WTC11 (cell line): ENCODE measurements at regions not wholly inside any gene's neighbourhood (a gene's known extent, or its start where the extent isn't known, plus 50 kb on each side); places are given as distances from the start of the nearest gene placed in this dataset.

ENCODE experiments used
- ATAC-seq: fragments of 200-7000 bp; cut with Tn5 transposase; 2 replicates; pipeline ENCODE4 v1.10.0; 2021; ENCODE audit warnings: mild to moderate bottlenecking, moderate library complexity
- CTCF ChIA-PET: fragments of 300-600 bp; sonication (Branson Sonifier 250); formaldehyde crosslinking; loops from one replicate; lab custom pipeline; 2021; ENCODE audit warnings: antibody characterized with exemption; lab: Charles Lee
- POLR2A ChIA-PET: fragments of 350-600 bp; sonication (Branson Sonifier 250); formaldehyde crosslinking; loops from one replicate; lab custom pipeline; 2021; ENCODE audit warnings: antibody characterized with exemption; lab: Charles Lee
- DNase-seq: peaks from one replicate; pipeline ENCODE4 v3.0.0; 2021; ENCODE audit warnings: low spot score
- H3K27ac Mint-ChIP-seq: 2 replicates; pipeline ENCODE4 v1.8.0; 2021; ENCODE audit warnings: mixed read lengths
- H3K27me3 Mint-ChIP-seq: 2 replicates; pipeline ENCODE4 v1.8.0; 2021; ENCODE audit warnings: low read depth, mild to moderate bottlenecking, moderate library complexity, mixed read lengths
- H3K36me3 Mint-ChIP-seq: 2 replicates; pipeline ENCODE4 v1.8.0; 2021; ENCODE audit warnings: mixed read lengths
- H3K4me1 Mint-ChIP-seq: 2 replicates; pipeline ENCODE4 v1.8.0; 2022; ENCODE audit warnings: mixed read lengths
- H3K4me3 Mint-ChIP-seq: 2 replicates; pipeline ENCODE4 v1.8.0; 2021; ENCODE audit warnings: mild to moderate bottlenecking, moderate library complexity, mixed read lengths
- H3K9me3 Mint-ChIP-seq: 2 replicates; pipeline ENCODE4 v1.8.0; 2021; ENCODE audit warnings: mixed read lengths
- CREM ChIP-seq: sonication (generic); formaldehyde crosslinking; IDR thresholded peaks from 2 replicates; pipeline ENCODE4 v1.8.1; 2022; ENCODE audit warnings: mild to moderate bottlenecking, missing genetic modification reagents, moderate library complexity
- ELF4 ChIP-seq: sonication (generic); formaldehyde crosslinking; IDR thresholded peaks from 2 replicates; pipeline ENCODE4 v1.8.1; 2022; ENCODE audit warnings: low read depth, mild to moderate bottlenecking, moderate library complexity, missing genetic modification reagents
- ETV6 ChIP-seq: sonication (generic); formaldehyde crosslinking; IDR thresholded peaks from 2 replicates; pipeline ENCODE4 v1.8.1; 2022; ENCODE audit warnings: mild to moderate bottlenecking, missing genetic modification reagents
- GABPB1 ChIP-seq: sonication (generic); formaldehyde crosslinking; IDR thresholded peaks from 2 replicates; pipeline ENCODE4 v1.8.1; 2023; ENCODE audit warnings: mild to moderate bottlenecking, missing genetic modification reagents
- IRF2 ChIP-seq: sonication (generic); formaldehyde crosslinking; IDR thresholded peaks from 2 replicates; pipeline ENCODE4 v1.8.0; 2022; ENCODE audit warnings: low read depth, missing genetic modification reagents, borderline replicate concordance
- NR2C2 ChIP-seq: sonication (generic); formaldehyde crosslinking; IDR thresholded peaks from 2 replicates; pipeline ENCODE4 v1.8.0; 2022; ENCODE audit warnings: mild to moderate bottlenecking, missing genetic modification reagents
- SMAD3 ChIP-seq: sonication (generic); formaldehyde crosslinking; IDR thresholded peaks from 2 replicates; pipeline ENCODE4 v1.8.0; 2022; ENCODE audit warnings: missing genetic modification reagents, mild to moderate bottlenecking, borderline replicate concordance
- ZBTB21 ChIP-seq: sonication (generic); formaldehyde crosslinking; IDR thresholded peaks from 2 replicates; pipeline ENCODE4 v1.8.1; 2023; ENCODE audit warnings: mild to moderate bottlenecking, missing genetic modification reagents, borderline replicate concordance
- ZNF121 ChIP-seq: sonication (generic); formaldehyde crosslinking; IDR thresholded peaks from 2 replicates; pipeline ENCODE4 v1.8.0; 2023; ENCODE audit warnings: missing genetic modification reagents
- ZNF416 ChIP-seq: fragments of 250-450 bp; sonication (Bioruptor Pico); IDR thresholded peaks from 2 replicates; pipeline ENCODE4 v1.9.0; 2021; ENCODE audit warnings: mild to moderate bottlenecking, inconsistent platforms
- TF ChIP-seq, protein P1 (sequence below): sonication (generic); formaldehyde crosslinking; IDR thresholded peaks from 2 replicates; pipeline ENCODE4 v1.8.1; 2023; ENCODE audit warnings: mild to moderate bottlenecking, missing genetic modification reagents, borderline replicate concordance
- TF ChIP-seq, protein P2 (sequence below): fragments of 250-450 bp; sonication (Bioruptor Pico); IDR thresholded peaks from 2 replicates; pipeline ENCODE4 v1.9.0; 2021; ENCODE audit warnings: mild to moderate bottlenecking
- TF ChIP-seq, protein P3 (sequence below): sonication (generic); formaldehyde crosslinking; IDR thresholded peaks from 2 replicates; pipeline ENCODE4 v1.8.1; 2022; ENCODE audit warnings: missing genetic modification reagents, borderline replicate concordance
- TF ChIP-seq, protein P4 (sequence below): sonication (generic); formaldehyde crosslinking; IDR thresholded peaks from 2 replicates; pipeline ENCODE4 v1.8.0; 2022; ENCODE audit warnings: mild to moderate bottlenecking, missing genetic modification reagents
- TF ChIP-seq, protein P5 (sequence below): fragments of 250-450 bp; sonication (Bioruptor Pico); IDR thresholded peaks from 2 replicates; pipeline ENCODE4 v1.9.0; 2021; ENCODE audit warnings: moderate library complexity, mild to moderate bottlenecking, inconsistent platforms, borderline replicate concordance
- TF ChIP-seq, protein P6 (sequence below): sonication (generic); formaldehyde crosslinking; IDR thresholded peaks from 2 replicates; pipeline ENCODE4 v1.8.1; 2023; ENCODE audit warnings: mild to moderate bottlenecking, missing genetic modification reagents, moderate library complexity
- TF ChIP-seq, protein P7 (sequence below): sonication (generic); formaldehyde crosslinking; IDR thresholded peaks from 2 replicates; pipeline ENCODE4 v1.8.0; 2022; ENCODE audit warnings: mild to moderate bottlenecking, missing genetic modification reagents

DNA sequence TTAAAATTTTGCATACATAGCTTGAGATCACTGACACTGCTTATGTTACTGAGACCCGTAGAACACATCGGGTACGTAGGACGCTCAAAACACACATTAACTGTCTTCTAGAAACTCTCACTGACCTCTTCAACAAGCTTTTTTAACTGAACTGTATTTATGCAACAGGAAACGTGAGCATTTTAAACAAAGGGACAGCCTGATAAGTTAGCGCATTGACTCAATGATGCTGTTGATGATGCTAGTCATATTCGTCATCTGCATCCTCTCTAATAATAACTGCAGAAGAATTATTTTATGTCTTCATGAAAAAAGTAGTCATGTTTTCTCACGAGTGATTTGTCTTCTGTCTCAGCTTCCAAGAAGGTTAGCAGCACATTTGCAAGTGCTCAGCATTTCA lies 824.0 kb downstream of the DCDC2C start (continued):
- TF ChIP-seq, protein P1, sequence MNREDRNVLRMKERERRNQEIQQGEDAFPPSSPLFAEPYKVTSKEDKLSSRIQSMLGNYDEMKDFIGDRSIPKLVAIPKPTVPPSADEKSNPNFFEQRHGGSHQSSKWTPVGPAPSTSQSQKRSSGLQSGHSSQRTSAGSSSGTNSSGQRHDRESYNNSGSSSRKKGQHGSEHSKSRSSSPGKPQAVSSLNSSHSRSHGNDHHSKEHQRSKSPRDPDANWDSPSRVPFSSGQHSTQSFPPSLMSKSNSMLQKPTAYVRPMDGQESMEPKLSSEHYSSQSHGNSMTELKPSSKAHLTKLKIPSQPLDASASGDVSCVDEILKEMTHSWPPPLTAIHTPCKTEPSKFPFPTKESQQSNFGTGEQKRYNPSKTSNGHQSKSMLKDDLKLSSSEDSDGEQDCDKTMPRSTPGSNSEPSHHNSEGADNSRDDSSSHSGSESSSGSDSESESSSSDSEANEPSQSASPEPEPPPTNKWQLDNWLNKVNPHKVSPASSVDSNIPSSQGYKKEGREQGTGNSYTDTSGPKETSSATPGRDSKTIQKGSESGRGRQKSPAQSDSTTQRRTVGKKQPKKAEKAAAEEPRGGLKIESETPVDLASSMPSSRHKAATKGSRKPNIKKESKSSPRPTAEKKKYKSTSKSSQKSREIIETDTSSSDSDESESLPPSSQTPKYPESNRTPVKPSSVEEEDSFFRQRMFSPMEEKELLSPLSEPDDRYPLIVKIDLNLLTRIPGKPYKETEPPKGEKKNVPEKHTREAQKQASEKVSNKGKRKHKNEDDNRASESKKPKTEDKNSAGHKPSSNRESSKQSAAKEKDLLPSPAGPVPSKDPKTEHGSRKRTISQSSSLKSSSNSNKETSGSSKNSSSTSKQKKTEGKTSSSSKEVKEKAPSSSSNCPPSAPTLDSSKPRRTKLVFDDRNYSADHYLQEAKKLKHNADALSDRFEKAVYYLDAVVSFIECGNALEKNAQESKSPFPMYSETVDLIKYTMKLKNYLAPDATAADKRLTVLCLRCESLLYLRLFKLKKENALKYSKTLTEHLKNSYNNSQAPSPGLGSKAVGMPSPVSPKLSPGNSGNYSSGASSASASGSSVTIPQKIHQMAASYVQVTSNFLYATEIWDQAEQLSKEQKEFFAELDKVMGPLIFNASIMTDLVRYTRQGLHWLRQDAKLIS (CRISPR knock-in tag), result no peak
- TF ChIP-seq CREM (CRISPR knock-in tag), result no peak

DNA sequence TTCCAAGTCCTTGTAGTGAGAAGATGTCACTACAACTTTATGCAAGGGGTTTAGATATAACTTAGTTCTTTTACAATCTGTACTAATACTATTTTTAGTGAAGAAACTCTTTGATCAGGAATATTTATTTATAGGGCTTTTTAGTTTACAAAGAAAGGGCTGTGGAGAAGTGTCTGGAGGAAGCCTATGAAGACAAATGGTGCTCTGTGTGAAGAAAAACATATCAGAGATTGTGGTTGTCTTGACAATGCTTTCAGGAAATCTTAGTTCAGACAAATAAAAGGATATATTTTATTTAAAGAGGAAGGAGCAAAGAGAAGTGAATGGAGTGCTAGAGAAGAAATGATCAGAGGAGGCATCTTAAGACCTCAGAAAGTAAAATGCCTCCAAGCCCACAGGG lies 824.9 kb downstream of the DCDC2C start:
- H3K36me3 Mint-ChIP-seq, result peaks cover 52% of the 10 kb centered on the region
- no peak for TF ChIP-seq ELF4 (CRISPR knock-in tag)
- TF ChIP-seq, protein P2, sequence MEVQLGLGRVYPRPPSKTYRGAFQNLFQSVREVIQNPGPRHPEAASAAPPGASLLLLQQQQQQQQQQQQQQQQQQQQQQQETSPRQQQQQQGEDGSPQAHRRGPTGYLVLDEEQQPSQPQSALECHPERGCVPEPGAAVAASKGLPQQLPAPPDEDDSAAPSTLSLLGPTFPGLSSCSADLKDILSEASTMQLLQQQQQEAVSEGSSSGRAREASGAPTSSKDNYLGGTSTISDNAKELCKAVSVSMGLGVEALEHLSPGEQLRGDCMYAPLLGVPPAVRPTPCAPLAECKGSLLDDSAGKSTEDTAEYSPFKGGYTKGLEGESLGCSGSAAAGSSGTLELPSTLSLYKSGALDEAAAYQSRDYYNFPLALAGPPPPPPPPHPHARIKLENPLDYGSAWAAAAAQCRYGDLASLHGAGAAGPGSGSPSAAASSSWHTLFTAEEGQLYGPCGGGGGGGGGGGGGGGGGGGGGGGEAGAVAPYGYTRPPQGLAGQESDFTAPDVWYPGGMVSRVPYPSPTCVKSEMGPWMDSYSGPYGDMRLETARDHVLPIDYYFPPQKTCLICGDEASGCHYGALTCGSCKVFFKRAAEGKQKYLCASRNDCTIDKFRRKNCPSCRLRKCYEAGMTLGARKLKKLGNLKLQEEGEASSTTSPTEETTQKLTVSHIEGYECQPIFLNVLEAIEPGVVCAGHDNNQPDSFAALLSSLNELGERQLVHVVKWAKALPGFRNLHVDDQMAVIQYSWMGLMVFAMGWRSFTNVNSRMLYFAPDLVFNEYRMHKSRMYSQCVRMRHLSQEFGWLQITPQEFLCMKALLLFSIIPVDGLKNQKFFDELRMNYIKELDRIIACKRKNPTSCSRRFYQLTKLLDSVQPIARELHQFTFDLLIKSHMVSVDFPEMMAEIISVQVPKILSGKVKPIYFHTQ, result no peak
- TF ChIP-seq ZBTB21 (CRISPR knock-in tag), result no peak
- TF ChIP-seq GABPB1 (CRISPR knock-in tag), result no peak
- no peak for TF ChIP-seq ETV6
- TF ChIP-seq SMAD3 (CRISPR knock-in tag), result no peak
- TF ChIP-seq, protein P3, sequence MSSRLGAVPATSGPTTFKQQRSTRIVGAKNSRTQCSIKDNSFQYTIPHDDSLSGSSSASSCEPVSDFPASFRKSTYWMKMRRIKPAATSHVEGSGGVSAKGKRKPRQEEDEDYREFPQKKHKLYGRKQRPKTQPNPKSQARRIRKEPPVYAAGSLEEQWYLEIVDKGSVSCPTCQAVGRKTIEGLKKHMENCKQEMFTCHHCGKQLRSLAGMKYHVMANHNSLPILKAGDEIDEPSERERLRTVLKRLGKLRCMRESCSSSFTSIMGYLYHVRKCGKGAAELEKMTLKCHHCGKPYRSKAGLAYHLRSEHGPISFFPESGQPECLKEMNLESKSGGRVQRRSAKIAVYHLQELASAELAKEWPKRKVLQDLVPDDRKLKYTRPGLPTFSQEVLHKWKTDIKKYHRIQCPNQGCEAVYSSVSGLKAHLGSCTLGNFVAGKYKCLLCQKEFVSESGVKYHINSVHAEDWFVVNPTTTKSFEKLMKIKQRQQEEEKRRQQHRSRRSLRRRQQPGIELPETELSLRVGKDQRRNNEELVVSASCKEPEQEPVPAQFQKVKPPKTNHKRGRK, result no peak
- ChIA-PET CTCF (no interaction called here), POLR2A (no interaction called here)
- H3K27ac Mint-ChIP-seq, result no peak overlapping the region
- DNase-seq, result no peak
- no peak for ATAC-seq
- no peak overlapping the region for H3K4me3 Mint-ChIP-seq
- H3K27me3 Mint-ChIP-seq, result peaks cover 7% of the 10 kb centered on the region
- peaks cover 67% of the 10 kb centered on the region for H3K9me3 Mint-ChIP-seq
- H3K4me1 Mint-ChIP-seq, result no peaks in the 10 kb centered on the region

DNA sequence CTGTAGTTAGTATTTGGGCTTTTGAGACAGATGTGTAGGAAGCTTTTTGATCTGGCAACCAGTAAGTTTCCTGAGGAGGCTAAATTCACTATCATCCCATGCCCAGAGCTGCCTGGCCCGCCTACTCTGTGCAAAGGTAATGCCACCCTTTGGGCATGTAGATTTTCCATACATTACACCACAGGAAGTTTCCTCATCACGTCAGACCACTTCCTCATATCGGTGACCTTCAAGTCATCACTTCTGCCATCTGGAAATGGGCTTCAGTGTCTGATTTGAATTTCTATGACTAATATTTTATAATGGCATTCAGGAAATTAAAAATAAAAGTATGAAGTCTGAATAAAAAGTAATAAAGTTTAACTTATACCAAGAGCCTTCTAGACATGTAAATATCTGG lies 825.4 kb downstream of the DCDC2C start:
- Mint-ChIP-seq H3K27me3 (peaks cover 7% of the 10 kb centered on the region), H3K4me1 (no peaks in the 10 kb centered on the region), H3K4me3 (no peak overlapping the region), H3K36me3 (peaks cover 52% of the 10 kb centered on the region), H3K9me3 (peaks cover 67% of the 10 kb centered on the region), H3K27ac (no peak overlapping the region)
- no peak for TF ChIP-seq ZNF121 (CRISPR knock-in tag)
- POLR2A ChIA-PET, result no interaction called here
- ATAC-seq (no peak), DNase-seq (no peak)
- CTCF ChIA-PET, result no interaction called here

DNA sequence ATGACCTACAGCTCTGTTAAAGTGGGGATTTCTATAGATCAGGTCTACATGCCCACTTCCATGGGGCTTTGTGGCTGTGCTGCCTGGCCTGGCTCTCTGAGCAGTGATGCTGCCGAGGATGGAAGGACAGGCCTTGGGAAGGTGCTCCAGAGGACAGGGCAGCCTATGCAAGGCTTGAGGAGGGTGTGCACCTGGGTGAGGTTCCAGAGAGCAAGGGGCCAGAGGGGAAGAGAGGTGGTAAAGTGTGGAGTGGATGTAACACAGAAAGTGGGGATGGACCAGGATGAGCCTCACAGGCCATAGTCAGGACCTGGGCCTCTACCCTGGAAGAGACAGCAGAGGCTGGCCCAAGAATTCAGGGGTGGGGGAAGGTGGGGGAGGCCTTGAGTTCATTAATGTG lies 826.4 kb downstream of the DCDC2C start:
- TF ChIP-seq IRF2 (CRISPR knock-in tag), result no peak
- TF ChIP-seq, protein P4, sequence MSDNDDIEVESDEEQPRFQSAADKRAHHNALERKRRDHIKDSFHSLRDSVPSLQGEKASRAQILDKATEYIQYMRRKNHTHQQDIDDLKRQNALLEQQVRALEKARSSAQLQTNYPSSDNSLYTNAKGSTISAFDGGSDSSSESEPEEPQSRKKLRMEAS (CRISPR knock-in tag), result no peak
- no peak for TF ChIP-seq ZNF416 (CRISPR knock-in tag)
- no peak for TF ChIP-seq NR2C2
- TF ChIP-seq, protein P5, sequence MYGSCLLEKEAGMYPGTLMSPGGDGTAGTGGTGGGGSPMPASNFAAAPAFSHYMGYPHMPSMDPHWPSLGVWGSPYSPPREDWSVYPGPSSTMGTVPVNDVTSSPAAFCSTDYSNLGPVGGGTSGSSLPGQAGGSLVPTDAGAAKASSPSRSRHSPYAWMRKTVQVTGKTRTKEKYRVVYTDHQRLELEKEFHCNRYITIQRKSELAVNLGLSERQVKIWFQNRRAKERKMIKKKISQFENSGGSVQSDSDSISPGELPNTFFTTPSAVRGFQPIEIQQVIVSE (CRISPR knock-in tag), result no peak
- TF ChIP-seq, protein P6, sequence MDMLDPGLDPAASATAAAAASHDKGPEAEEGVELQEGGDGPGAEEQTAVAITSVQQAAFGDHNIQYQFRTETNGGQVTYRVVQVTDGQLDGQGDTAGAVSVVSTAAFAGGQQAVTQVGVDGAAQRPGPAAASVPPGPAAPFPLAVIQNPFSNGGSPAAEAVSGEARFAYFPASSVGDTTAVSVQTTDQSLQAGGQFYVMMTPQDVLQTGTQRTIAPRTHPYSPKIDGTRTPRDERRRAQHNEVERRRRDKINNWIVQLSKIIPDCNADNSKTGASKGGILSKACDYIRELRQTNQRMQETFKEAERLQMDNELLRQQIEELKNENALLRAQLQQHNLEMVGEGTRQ, result no peak
- TF ChIP-seq, protein P7, sequence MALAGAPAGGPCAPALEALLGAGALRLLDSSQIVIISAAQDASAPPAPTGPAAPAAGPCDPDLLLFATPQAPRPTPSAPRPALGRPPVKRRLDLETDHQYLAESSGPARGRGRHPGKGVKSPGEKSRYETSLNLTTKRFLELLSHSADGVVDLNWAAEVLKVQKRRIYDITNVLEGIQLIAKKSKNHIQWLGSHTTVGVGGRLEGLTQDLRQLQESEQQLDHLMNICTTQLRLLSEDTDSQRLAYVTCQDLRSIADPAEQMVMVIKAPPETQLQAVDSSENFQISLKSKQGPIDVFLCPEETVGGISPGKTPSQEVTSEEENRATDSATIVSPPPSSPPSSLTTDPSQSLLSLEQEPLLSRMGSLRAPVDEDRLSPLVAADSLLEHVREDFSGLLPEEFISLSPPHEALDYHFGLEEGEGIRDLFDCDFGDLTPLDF (CRISPR knock-in tag), result no peak
- Mint-ChIP-seq H3K27ac (no peak overlapping the region), H3K4me1 (no peaks in the 10 kb centered on the region), H3K9me3 (peaks cover 70% of the 10 kb centered on the region), H3K36me3 (peaks cover 57% of the 10 kb centered on the region), H3K4me3 (no peak overlapping the region), H3K27me3 (peaks cover 7% of the 10 kb centered on the region)
- ChIA-PET CTCF (no interaction called here), POLR2A (no interaction called here)
- DNase-seq, result no peak
- no peak for ATAC-seq
